Activated T-cell treated with anti-CD3 and anti-CD28 coated beads for 48 hours (primary cell): ENCODE measurements at regions not wholly inside any gene's neighbourhood (a gene's known extent, or its start where the extent isn't known, plus 50 kb on each side); places are given as distances from the start of the nearest gene placed in this dataset.

Source experiments
- DNase-seq: peaks from one replicate; pipeline ENCODE4 v3.0.0-alpha.2; 2020; ENCODE audit warnings: low read depth

DNA sequence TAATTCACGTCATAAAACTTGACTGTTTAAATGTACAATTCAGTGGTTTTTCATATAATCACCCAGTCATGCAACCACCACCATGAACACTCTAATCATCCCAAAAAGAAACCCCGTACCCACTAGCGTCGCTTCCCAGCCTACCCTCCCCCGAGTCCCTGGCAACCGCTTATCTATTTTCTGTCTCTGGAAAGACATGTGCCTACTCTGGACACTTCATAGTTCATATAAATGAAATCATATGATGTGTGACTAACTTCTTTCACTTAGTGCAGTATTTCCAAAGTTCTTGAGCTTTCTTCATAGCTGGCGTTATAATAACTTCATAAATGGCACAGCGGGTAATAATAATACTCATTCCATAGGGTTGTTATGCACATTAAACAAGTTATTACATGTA is 215.2 kb downstream of the MYLK4 start:
- no peak for DNase-seq

DNA sequence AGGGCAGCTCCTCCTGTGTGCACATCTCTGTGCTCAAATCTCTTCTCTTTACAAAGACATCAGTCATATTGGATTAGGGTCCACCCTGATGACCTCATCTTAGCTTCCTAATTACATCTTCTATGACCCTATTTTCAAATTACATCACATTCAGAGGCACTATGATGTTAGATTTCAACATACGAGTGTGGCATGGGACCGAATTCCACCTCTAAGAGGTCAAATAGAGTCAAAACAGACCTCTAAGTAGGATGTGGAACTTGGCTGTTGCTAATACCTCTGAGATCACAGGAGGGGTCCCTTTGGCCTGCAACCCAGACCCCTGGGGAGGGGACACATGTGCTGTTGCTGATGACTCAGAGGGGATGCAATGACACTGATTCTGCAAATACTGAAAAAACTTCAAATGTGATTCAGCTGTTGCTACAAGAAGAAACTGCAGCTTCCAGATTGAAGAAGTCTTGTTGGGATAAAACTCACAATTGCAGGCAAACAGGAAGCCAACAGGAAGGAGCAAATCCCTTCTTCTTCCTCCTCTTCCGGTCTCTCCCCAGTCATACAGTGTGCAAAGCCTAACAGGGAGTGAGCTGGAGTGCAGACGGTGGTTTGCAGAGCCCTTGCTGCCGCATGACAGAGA is 216.2 kb downstream of the MYLK4 start:
- no peak for DNase-seq

DNA sequence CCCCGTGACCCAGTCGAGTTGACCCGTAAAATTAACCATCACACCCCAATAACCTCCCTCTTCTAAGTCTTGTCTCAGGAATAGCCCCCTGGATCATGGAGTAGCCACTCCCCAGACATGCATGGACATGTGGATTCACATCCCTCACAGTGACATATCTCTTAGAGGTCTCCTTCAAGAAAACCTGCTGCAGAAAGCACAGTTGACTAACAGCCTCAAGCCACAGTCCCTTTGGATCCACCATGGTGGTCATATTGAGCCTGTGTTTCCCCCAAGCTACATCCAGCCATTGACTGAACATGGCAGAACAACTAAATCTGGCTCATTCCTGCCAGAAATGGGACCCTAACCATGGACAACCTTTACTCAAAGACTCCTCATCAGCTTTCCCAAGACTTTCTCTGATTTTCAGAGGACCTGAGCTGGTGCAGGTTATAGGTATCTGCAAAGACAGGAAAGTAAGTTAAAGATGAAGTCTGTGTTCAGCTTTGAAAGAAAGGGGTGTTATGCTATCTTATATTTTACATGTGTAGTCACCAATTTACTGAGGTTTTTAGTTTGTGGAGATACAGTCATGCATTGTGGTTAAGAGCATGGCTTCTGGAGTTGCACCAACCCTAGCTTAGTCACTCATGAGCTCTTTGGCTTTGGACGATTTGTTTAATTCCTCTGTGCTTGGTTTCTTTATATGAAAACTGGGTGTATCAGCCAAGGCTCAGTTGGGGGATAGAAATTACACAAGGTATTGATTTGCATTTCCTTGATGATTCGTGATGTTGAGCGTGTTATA is 219.1 kb downstream of the MYLK4 start:
- DNase-seq: no peak

DNA sequence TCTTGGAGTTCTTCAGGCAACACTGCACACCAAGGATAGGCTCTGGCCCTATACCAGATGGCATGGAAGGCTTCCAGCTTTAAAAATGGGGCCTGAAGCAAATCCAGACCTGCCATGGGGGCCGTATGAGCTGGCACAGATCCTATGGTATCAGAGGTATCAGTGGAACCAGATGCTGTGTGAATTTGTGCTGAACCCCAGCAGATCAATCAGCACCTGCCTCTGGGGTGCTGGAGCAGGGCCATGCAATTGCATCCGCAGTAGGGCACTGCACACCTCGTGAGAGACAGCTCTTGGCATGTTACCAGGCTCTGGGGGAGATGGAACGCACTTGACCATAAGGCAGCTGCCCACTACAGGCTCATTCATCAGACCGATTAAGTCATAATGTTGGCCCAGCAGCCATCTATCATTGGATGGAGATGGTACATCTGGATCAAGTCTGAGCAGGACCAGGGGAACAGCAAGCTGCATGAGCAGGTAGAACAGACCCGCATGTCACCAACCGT is 221.5 kb downstream of the MYLK4 start:
- no peak for DNase-seq

DNA sequence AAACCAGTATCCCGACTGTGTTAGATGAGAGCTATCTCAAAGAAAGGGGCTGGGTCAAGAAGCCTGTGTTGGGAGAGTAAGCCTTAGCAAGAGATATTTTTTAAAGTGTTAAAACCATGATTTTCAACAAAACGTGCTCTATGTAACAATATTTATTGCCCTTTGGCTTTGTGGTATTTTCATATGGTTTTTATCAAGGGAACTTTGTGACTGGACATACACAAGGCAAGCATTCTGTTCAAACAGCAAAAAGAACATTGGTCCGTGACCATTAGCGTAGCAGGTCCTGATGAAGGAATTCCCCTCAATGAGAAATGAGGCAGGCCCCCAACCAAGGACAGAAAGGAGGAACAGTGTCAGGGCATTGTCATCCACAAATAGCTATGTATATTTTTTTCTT is 222.6 kb downstream of the MYLK4 start:
- DNase-seq: no peak

DNA sequence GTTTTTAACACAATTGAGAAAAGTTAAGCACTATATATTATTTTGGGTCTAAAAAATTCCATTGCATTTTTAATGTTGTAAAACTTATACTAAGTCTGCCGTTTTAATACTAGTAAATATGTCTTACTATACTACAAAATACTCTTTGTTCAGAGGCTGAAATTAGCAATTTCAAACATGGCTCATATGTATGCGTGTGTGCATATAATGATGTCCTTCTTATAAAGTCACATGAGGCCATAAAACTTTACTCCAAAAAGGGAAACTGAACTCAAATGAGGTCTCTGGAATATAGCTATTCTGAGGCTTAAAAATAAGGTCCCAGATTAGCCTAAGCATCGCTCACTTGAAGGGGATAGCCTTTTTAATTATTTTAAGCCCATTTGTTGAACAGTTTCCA is 224.0 kb downstream of the MYLK4 start:
- no peak for DNase-seq

DNA sequence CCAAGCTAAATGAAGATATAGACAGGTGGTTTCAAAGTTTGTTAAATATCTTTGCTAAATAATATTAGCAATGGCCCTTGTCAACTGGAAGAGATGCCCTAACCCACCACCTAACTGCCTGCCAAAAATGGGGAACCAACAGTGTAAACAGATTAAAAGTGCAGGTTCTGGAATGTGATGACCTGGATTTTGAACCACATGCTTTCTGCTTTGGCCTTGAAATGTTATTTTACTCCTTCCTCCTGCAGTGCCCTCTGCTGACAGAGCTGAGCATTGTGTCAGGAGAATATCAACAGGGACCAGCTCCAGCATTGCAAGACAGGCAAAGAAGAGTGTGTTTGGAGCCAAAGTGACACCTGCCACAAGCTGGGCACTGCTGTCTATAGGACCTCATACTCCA is 226.6 kb downstream of the MYLK4 start:
- DNase-seq: no peak

DNA sequence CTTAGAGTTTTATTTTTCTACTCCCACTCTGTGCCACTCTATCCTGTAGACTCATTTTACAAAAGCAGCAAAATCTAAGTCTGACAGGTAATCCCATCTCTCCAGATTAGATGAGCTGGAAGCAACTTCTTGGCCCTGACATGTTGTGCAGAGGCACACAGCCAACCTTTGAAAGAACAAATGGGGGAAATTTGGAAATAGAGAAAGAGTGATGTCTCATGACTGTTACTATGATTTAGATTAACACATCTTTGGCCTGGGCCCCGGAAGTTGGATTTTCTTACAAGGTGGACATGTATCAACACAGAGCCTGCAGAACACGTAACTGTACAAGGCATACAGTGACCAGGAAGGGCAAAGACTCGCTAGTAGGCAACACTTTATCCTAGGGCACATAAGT is 227.7 kb downstream of the MYLK4 start:
- no peak for DNase-seq

DNA sequence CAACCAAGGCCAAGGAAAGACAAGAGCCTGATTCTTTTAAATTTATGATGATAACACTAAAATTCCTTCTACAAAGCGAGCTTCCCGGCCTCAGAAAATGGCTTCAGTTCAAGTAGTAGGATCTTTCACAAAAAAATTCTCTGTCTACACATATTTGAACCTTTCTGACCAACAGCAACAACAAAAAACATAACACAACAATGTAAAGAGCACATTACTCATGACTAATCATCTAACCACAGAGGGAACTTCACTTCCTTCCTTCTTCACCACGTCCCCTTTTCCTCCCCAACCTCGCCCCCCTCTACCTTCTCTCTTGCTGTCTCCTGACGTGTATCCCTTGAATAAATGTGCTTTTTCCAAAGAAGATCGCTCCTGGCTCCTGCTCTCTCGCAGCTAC is 228.2 kb downstream of the MYLK4 start:
- DNase-seq: no peak

DNA sequence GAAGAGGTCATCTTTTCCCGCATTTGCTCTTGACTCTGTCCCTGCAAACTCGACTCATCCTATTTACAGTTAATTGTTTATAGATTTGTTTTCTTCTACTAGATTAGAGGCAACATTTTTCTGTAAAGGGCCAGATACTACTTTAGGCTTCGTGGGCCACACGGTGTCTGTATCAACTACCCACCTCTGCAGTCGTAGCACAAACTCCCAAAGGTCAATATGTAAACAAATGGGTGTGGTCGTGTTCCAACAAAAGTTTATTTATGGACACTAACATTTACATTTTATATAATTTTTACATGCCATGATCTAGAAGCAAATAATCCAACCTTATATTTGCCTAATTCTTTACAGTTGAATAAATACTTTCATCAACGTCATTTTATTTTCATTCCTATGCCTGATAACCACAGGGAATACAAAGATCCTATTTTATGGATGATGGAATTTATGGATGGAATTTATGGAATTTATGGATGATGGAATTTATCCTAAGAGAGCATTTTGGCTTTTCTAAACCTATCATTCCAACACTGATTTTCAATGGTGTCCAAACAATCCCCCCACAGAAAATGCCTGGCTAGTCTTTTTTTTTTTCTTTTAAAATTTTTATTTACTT is 232.8 kb downstream of the MYLK4 start:
- no peak for DNase-seq

DNA sequence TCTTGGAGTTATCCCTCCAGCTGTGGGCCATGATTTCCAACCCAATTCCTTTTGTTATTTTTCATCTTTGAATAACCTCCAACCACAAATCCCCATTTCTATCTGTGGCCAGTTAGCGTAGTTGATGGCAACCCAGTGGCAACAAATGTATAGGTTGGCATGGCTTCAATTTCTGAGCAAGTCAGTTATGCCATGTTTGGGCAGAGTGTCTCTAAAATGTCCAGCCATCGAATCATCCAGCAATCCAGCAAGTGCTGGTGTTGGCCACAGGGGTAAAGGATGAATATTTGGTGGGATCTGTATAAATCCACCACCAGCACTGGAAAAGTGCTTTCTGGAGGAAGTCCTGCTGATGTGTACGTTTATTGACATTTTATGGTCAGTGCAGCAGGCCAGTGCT is 233.3 kb downstream of the MYLK4 start:
- no peak for DNase-seq

DNA sequence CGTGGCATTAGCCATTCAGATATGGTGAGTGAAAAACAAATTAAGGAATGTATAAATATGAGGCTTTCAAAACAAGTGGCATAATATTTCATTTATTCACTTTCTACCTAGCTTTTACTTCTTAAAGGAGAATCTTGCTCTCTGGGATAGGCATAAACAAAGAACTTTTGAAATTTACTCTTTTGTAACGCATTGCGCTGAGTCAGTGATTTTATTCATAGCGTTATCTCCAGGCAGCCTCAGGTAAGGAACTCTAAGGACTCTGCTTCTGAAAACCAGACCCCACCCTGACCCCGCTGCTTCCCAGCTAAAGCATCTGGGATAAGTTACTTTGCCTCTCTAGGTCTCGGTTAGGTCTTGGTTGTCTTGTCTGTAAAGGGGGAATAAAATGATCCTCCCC is 234.7 kb downstream of the MYLK4 start:
- no peak for DNase-seq

DNA sequence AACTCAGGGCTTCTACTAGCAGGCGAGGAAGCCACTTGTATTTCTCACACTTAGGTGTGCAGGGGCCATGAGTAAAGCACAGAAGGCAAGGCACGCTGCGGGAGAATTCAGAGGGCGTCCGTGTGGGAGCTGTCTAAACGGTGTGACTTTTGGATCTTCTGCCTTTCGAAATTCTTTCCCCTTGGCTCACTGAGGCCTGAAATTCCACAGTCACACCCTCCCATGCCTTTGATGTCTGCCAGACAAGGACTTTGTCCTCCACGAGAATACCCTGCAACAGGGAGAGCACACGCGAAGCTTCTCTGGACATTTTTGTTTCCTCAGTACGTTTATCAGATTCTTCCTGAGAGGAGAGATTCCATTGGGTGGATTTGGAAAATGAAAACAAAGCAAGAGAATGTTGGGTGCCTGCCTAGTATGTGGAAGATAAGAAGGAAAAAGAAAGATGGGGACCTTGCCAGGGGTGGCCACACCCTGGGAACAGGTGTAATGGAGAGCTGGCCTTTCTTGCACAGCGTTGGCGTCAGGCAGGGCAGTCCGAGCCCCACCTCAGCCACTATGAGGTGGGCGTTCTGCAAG is 235.7 kb downstream of the MYLK4 start:
- no peak for DNase-seq

DNA sequence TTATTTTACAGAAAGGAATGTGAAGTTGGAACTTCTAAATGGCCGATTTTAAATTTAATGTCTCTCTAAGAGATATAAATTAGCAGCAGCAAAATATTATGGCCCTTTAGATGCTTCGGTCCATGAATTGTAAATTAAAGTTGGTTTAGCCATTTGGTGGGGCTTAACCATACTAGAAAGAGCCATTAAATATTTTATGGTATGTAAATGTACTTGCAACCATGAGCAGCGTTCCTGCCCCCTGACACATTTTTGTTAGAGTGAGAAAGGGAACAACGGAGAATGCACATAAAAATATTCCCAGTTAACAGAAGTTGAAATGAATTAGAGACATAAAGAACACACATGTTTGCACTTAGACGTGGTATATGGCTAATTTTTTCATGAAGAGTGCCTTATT is 237.9 kb downstream of the MYLK4 start:
- DNase-seq: no peak

DNA sequence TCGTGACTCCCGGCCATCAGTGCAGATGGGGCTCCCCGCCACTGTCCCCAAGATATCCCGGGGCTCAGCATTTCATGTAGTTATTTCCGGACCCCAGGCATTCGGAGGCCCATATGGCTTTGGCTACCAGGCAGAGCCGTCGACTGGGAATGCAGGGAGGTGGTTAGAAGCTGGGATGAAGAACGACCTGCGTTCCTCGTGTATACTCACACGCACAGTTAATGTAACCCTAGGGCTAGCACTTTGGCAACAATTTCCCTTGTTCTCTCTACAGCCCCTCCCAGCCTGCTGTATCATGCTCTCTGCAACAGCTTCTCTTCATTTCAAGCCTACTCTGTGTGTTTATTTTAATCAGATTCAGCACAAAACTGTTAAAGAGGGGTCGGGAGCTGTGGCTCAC is 240.4 kb downstream of the MYLK4 start:
- DNase-seq: no peak

DNA sequence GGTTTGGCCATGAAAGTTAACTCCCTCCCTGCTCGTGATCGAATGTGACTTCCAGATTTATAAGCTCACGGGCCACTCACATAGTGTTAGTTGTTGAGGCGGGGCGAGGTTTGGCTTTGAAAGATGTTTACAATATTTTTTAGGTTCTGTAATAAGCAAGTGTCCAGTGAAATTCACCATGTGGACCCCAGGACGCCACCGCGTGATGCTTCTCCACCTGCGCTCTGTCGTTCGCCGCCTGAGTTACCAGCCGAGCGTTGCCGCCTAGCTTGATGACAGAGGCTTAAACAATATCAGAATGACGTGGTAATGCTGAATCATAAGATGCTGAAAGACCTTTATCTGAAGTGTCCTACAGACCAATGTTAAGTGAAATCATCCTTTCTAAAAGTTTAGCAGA is 241.0 kb downstream of the MYLK4 start:
- no peak for DNase-seq

DNA sequence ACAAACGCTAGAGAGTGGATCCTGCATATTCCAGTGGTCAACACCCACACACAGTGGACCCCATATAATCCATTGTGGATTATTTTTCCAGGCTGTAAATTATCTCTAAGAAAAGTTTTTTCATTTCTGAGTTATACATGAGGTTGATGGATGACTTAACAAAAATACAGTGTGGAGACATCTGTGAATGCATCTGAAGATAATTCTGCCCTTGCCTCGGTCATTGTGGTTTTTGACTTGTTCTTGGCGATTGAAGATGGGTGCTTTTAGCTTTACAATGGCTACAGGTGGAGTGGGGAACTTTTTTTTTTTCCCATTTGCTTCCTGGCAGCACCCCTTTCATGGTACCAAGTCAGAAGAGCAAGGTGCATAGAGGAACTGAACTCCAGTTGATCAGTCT is 242.7 kb downstream of the MYLK4 start:
- DNase-seq: no peak

DNA sequence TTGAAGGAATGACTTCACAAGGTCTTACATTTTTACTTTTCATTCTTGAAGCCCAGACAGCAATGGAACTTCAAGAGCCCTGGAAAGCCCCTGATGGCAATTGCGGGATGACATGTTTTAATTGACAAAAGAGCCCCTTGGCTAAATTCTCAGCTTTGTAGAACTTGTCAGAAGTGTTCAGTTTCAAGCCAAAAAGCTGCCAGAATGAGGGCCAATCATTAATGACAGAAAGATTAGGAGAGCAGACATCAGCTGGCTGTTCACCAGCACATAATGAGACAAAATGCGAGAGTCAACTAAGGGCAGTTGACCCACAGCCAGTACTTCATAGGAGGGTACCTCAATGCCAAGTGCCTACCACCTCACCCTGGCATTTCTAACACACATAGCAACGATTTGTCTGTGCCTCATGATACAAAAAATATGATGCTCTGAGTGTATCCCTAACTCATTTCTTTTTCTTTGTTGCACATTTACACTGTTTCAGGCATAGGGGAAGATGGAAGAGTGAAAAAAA is 243.1 kb downstream of the MYLK4 start:
- no peak for DNase-seq

DNA sequence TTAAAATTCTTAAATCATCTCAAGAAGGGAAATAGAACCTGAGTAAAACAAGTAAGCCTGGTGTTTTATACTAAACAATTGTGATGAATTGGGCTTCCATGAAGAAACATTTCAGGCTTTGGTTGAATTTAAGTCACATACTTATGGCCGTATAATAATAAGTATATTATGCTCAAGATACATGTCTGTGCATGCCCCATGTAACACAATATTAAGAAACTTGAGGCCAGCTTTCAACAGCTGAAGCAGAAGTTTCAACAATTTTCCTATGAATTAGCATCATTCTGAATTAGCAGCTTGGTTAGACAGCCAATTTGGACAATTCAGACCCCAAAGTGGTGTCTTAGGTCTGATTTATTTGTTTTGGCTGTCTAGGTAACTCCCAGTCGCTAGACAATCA is 243.7 kb downstream of the MYLK4 start:
- no peak for DNase-seq

DNA sequence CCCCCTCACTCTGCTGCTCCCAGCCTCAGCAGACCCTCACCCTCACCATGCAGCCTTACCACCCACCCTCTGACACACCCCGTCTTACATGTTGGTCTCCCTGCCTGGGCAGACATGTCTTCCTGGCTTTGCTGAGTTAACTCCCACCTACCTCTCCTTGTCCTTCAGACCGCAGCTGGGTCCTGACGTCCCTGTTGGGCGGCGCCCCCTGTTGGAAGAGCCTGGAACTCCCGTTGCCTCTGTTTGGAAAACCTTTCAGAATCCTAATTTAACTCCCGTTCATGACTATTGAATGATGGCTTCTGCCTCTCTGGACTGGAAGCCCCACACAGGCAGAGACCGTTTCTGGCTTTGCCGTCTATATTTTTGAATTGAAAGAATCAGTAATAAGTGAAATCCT is 245.1 kb downstream of the MYLK4 start:
- DNase-seq: peak; percentile 2

DNA sequence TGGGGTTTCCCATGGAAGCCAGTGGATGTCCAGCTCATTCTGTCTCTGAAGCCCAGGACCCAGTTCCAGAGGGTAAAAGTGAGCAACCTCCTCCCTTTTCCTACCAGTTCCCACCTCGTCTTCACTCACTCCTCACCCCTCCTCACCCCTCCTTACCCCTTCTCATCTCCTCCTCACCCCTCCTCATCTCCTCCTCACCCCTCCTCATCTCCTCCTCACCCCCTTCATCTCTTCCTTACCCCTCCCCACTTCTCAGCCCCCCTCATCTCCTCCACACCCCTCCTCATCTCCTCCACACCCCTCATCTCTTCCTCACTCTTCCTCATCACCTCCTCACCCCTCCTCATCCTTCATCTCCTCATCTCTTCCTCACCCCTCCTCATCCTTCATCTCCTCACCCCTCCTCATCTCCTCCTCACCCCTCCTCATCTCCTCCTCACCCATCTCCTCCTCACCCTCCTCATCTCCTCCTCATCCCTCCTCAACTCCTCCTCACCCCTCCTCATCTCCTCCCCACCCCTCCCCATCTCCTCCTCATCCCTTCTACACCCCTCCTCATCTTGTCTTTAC is 246.1 kb downstream of the MYLK4 start:
- DNase-seq: no peak

DNA sequence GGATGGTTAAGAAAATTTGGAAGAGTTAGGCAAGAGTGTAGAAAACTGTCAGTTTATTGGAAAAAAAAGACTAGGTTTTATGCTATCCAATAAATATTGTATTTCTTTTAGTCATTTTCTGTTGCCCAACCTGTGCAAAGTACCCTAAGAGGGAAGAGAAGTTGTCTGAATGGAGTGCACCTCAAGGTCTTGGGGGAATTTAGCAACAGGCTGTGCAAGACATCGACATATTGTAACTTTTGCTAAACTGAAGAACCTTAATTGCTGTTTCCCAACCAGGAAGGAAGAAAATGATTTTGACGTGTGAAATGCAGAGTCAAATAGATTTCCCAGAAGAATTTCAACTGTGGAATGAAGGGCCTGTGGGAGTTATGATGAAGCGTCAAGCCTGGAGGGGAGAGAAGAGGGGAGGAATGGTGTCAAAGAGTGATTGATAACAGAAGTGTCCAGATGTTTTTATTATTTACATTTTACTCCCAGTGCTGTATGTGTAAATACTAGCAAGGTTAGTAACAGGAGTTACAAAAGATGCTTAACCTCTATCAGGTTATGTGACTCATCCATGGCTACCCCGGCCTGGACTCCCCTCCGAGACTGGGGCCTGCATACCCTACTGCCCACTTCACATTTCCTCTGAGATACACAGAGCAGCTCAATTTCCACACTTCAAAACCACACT is 246.8 kb downstream of the MYLK4 start:
- DNase-seq: no peak
